ENCODE measurements at regions not wholly inside any gene's neighbourhood (a gene's known extent, or its start where the extent isn't known, plus 50 kb on each side); places are given as distances from the start of the nearest gene placed in this dataset.
"Not testable (repeated sequence)": the region's sequence is repeated elsewhere in the genome, so short reads cannot be mapped to it uniquely, and the experiment has no call there.

DNA sequence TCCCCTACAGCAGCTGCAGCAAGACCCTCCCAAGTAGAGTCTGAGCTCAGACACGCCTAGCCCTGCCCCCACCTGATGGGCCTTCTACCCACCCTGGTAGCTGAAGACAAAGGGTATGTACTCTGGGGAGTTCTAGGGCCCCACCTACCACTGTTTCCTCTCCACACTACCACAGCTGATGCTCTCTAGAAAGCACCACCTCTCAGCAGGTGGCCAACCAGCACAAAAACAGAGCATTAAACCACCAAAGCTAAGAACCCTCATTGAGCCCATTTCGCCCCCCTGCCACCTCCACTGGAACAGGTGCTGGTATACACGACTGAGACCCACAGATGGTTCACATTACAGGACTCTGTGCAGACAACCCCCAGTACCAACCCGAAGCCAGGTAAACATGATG is 258.9 kb downstream of the SETD4 start:
- Histone ChIP-seq H3K36me3 (ENCODE audit: insufficient read depth, low read length) (no peaks in the 10 kb centered on the region), H3K4me1 (ENCODE audit: insufficient read depth, low read length, poor library complexity, severe bottlenecking) (no peaks in the 10 kb centered on the region), H4K20me1 (ENCODE audit: insufficient read depth, low read length, poor library complexity, severe bottlenecking) (no peaks in the 10 kb centered on the region), H3K9ac (ENCODE audit: low read depth, low read length, poor library complexity, severe bottlenecking) (no peak overlapping the region), H3K4me3 (ENCODE audit: low read length, poor library complexity, severe bottlenecking) (no peak overlapping the region), H3K9me3 (ENCODE audit: insufficient read depth, low read depth, low read length) (no peaks in the 10 kb centered on the region), H3F3A (ENCODE audit: low read depth) (no peaks in the 10 kb centered on the region), H3K4me2 (ENCODE audit: low read depth, low read length, poor library complexity, severe bottlenecking) (no peak overlapping the region), H3K27me3 (ENCODE audit: insufficient read depth, low read length, poor library complexity, severe bottlenecking) (no peaks in the 10 kb centered on the region), H3K79me2 (ENCODE audit: insufficient read depth, low read length) (no peaks in the 10 kb centered on the region), H2AFZ (ENCODE audit: low read length) (no peak overlapping the region), H3K9me2 (replicated peaks; ENCODE audit: low read depth, low read length) (no peaks in the 10 kb centered on the region)
- TF ChIP-seq CTCF (conservative IDR thresholded peaks at IDR 0.05; ENCODE audit: low read length) (no peak), EZH2phosphoT487 (IDR thresholded peaks at IDR 0.05; ENCODE audit: borderline replicate concordance) (no peak)

DNA sequence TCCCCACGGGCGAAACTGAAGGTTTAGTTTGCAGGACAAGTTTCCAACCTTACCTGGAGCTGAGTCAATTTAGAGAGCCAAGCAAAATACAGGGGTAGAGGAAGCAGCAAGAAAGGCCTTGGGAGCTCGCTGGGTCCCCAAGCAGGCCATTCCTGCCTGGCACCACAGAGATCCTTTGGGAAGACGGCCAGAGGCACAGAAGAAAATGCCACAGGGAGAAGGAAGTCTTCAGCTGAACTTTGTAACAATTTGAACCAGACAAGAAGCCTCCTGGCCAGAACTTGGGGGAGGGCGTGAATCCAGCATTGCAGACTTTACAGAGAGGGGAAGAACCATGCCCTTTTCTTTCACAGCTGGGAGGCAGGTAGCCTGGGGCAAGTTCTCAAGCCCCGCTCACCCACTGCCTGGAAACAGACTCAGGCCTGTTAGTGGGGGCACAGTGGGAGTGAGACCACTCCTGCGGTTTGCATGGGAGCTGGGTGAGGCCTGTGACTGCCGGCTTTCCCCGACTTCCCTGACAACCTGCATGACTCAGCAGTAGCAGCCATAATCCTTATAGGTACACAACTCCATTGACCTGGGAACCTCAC is 259.4 kb downstream of the SETD4 start:
- not testable (repeated sequence) for H3K79me2 ChIP-seq (ENCODE audit: insufficient read depth, low read length); H2AFZ ChIP-seq (ENCODE audit: low read length); H4K20me1 ChIP-seq (ENCODE audit: insufficient read depth, low read length, poor library complexity, severe bottlenecking); H3K4me2 ChIP-seq (ENCODE audit: low read depth, low read length, poor library complexity, severe bottlenecking); H3K27me3 ChIP-seq (ENCODE audit: insufficient read depth, low read length, poor library complexity, severe bottlenecking); H3F3A ChIP-seq (ENCODE audit: low read depth); H3K9me2 ChIP-seq (replicated peaks; ENCODE audit: low read depth, low read length); H3K4me3 ChIP-seq (ENCODE audit: low read length, poor library complexity, severe bottlenecking); H3K36me3 ChIP-seq (ENCODE audit: insufficient read depth, low read length); H3K4me1 ChIP-seq (ENCODE audit: insufficient read depth, low read length, poor library complexity, severe bottlenecking); H3K9me3 ChIP-seq (ENCODE audit: insufficient read depth, low read depth, low read length); H3K9ac ChIP-seq (ENCODE audit: low read depth, low read length, poor library complexity, severe bottlenecking)

DNA sequence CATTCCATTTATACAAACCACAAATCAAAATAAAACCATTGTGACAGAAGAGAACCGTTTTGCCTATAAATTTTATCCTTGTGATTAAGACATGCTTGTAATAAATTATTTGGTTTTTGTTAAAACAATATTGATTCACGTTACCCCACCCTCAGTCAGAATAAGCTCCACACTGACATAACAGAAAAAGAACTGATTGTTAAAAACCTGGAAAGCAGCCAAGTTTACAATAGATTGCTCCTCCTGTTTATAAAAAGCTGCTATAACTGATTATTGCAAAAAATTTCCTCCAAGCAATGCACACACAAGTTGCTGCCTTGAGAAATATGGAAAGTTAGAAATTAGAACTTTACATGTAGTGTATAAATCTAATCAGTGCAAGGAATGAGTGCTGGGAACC is 263.5 kb downstream of the SETD4 start:
- no peak overlapping the region for H3K9ac ChIP-seq (ENCODE audit: low read depth, low read length, poor library complexity, severe bottlenecking)
- no peaks in the 10 kb centered on the region for H3K9me3 ChIP-seq (ENCODE audit: insufficient read depth, low read depth, low read length)
- H3K36me3 ChIP-seq (ENCODE audit: insufficient read depth, low read length) = no peaks in the 10 kb centered on the region
- H3K4me2 ChIP-seq (ENCODE audit: low read depth, low read length, poor library complexity, severe bottlenecking) = no peak overlapping the region
- no peaks in the 10 kb centered on the region for H4K20me1 ChIP-seq (ENCODE audit: insufficient read depth, low read length, poor library complexity, severe bottlenecking)
- H3K79me2 ChIP-seq (ENCODE audit: insufficient read depth, low read length) = no peaks in the 10 kb centered on the region
- no peaks in the 10 kb centered on the region for H3F3A ChIP-seq (ENCODE audit: low read depth)
- no peaks in the 10 kb centered on the region for H3K27me3 ChIP-seq (ENCODE audit: insufficient read depth, low read length, poor library complexity, severe bottlenecking)
- H3K9me2 ChIP-seq (replicated peaks; ENCODE audit: low read depth, low read length) = no peaks in the 10 kb centered on the region
- no peak overlapping the region for H3K4me3 ChIP-seq (ENCODE audit: low read length, poor library complexity, severe bottlenecking)
- no peaks in the 10 kb centered on the region for H3K4me1 ChIP-seq (ENCODE audit: insufficient read depth, low read length, poor library complexity, severe bottlenecking)
- no peak overlapping the region for H2AFZ ChIP-seq (ENCODE audit: low read length)
- TF ChIP-seq EZH2phosphoT487 (IDR thresholded peaks at IDR 0.05; ENCODE audit: borderline replicate concordance) (no peak), CTCF (conservative IDR thresholded peaks at IDR 0.05; ENCODE audit: low read length) (no peak)

DNA sequence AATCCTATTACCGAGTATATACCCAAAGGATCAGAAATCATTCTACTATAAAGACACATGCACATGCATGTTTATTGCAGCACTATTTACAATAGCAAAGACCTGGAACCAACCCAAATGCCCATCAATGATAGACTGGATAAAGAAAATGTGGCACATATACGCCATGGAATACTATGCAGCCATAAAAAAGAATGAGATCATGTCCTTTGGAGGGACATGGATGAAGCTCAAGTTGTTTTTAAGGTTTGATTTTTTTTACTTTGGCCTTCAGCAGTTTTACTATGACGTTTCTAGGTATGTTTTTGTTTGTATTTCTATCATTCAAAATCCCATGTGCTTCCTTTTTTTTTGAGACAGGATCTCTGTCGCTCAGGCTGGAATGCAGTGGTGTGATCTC is 265.8 kb downstream of the SETD4 start:
- H3K9me3 ChIP-seq (ENCODE audit: insufficient read depth, low read depth, low read length); H3K9me2 ChIP-seq (replicated peaks; ENCODE audit: low read depth, low read length); H3K4me2 ChIP-seq (ENCODE audit: low read depth, low read length, poor library complexity, severe bottlenecking); H3K4me3 ChIP-seq (ENCODE audit: low read length, poor library complexity, severe bottlenecking); H3K4me1 ChIP-seq (ENCODE audit: insufficient read depth, low read length, poor library complexity, severe bottlenecking); H2AFZ ChIP-seq (ENCODE audit: low read length); H3K27me3 ChIP-seq (ENCODE audit: insufficient read depth, low read length, poor library complexity, severe bottlenecking); H3F3A ChIP-seq (ENCODE audit: low read depth); H3K36me3 ChIP-seq (ENCODE audit: insufficient read depth, low read length); H3K79me2 ChIP-seq (ENCODE audit: insufficient read depth, low read length); H4K20me1 ChIP-seq (ENCODE audit: insufficient read depth, low read length, poor library complexity, severe bottlenecking); H3K9ac ChIP-seq (ENCODE audit: low read depth, low read length, poor library complexity, severe bottlenecking): not testable (repeated sequence)
